ENCODE measurements at regions not wholly inside any gene's neighbourhood (a gene's known extent, or its start where the extent isn't known, plus 50 kb on each side); places are given as distances from the start of the nearest gene placed in this dataset.

DNA sequence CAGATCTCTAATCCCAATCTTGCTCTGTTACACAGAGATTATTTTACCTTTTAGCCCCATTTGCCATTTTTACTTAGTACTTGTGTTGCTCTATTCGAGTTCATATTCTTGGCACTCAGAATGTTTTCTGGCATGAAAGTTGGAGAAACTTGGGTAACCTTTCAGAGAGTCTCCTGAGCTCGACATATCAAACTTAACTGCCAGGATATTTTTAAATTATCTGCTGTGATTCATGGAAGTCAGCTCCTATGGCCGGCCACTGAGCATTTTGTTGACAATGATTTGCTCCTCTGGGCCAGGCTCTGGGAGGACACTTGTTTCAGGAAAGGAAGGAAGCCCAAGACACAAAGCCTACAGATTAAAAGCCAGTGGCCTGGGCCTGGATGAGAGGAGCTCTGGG lies 396.7 kb downstream of the TNS3 start:
- H3K4me2 ChIP-seq (ENCODE audit: insufficient read depth in 1 of 2, low read depth in 2 of 2, low read length in 2 of 2): no peak overlapping the region
- H3K4me1 ChIP-seq (replicated peaks in 1 of 4; ENCODE audit: control insufficient read depth in 3 of 4, insufficient read depth in 4 of 4, low read length in 3 of 4): no peaks in the 10 kb centered on the region
- H3K27ac ChIP-seq (ENCODE audit: low read depth, low read length): no peak overlapping the region
- 86% methylated on average over 3 of the region's 3 CpGs; no CpG with 5 or more reads in 1 of the 2 experiments for WGBS, 2 experiments (ENCODE audit: extremely low coverage in 1 of 2, insufficient coverage in 1 of 2, insufficient read length in 1 of 2, insufficient replicate concordance in 2 of 2, low coverage in 1 of 2, low lambda C conversion rate in 2 of 2, missing lambda C conversion rate in 1 of 2)
- no peak overlapping the region for H2BK15ac ChIP-seq (ENCODE audit: low read length)
- H3K79me2 ChIP-seq (ENCODE audit: control insufficient read depth in 1 of 2, insufficient read depth in 2 of 2, low read length in 2 of 2): no peaks in the 10 kb centered on the region
- no peak overlapping the region for H3K18ac ChIP-seq (ENCODE audit: extremely low read depth, low read length)
- H4K20me1 ChIP-seq (replicated peaks in 1 of 2; ENCODE audit: control insufficient read depth in 1 of 2, insufficient read depth in 2 of 2, low read length in 2 of 2): no peaks in the 10 kb centered on the region
- no peaks in the 10 kb centered on the region for H3K9me3 ChIP-seq (ENCODE audit: insufficient read depth in 2 of 2, low read depth in 1 of 2, low read length in 1 of 2)
- no peak for DNase-seq (ENCODE audit: low read depth in 1 of 2, low spot score in 2 of 2)
- H3K23ac ChIP-seq (ENCODE audit: insufficient read length): no peak overlapping the region
- H2BK12ac ChIP-seq (ENCODE audit: low read depth, low read length): no peak overlapping the region
- H3K23me2 ChIP-seq (ENCODE audit: low read depth, low read length): no peaks in the 10 kb centered on the region
- no peak overlapping the region for H2AFZ ChIP-seq (ENCODE audit: low read length)
- no peak overlapping the region for H3K9ac ChIP-seq (replicated peaks in 1 of 4; ENCODE audit: extremely low read depth in 1 of 4, low read depth in 3 of 4, low read length in 3 of 4)
- no peak overlapping the region for H2AK5ac ChIP-seq (ENCODE audit: low read depth, low read length)
- ChIA-PET CTCF (ENCODE audit: partially characterized antibody) (interaction anchor here (1.9 kb wide), 1 partner anchor 33 kb away, joined by 4 read pairs; no protein-coding TSS in a partner anchor), POLR2A (ENCODE audit: partially characterized antibody) (no interaction called here)
- no peak overlapping the region for H4K8ac ChIP-seq (ENCODE audit: extremely low read depth, insufficient read depth, low read length)
- no peak overlapping the region for H3K56ac ChIP-seq (replicated peaks; ENCODE audit: insufficient read length, low read depth, low read length)
- no peak overlapping the region for H2BK5ac ChIP-seq (ENCODE audit: low read depth, low read length)
- H2BK20ac ChIP-seq (ENCODE audit: low read length): no peak overlapping the region
- H3K4ac ChIP-seq (replicated peaks; ENCODE audit: insufficient read length, low read depth, low read length): no peak overlapping the region
- H3K27me3 ChIP-seq (replicated peaks in 1 of 4; ENCODE audit: control insufficient read depth in 3 of 4, extremely low read depth in 1 of 4, insufficient read depth in 3 of 4, low read length in 3 of 4): no peaks in the 10 kb centered on the region
- no peak for FAIRE-seq
- H2BK120ac ChIP-seq (replicated peaks; ENCODE audit: low read depth, low read length): no peak overlapping the region
- TF ChIP-seq RAD21 (IDR thresholded peaks at IDR 0.05 in 1 of 2, conservative IDR thresholded peaks at IDR 0.05 in 1 of 2; ENCODE audit: low read depth in 2 of 2, low read length in 2 of 2) (no peak), POLR2AphosphoS5 (IDR thresholded peaks at IDR 0.05; ENCODE audit: low read depth, low read length) (no peak), CREB1 (IDR thresholded peaks at IDR 0.05) (no peak), EP300 (IDR thresholded peaks at IDR 0.05; ENCODE audit: borderline replicate concordance in 1 of 2, low read depth in 2 of 2, low read length in 2 of 2) (no peak), TBP (IDR thresholded peaks at IDR 0.05; ENCODE audit: low read depth, low read length) (no peak), BRCA1 (IDR thresholded peaks at IDR 0.05; ENCODE audit: low read depth, low read length) (no peak), RFX5 (IDR thresholded peaks at IDR 0.05; ENCODE audit: borderline replicate concordance, low read depth, low read length) (no peak), NRF1 (IDR thresholded peaks at IDR 0.05; ENCODE audit: low read depth, low read length) (no peak), KDM5A (IDR thresholded peaks at IDR 0.05; ENCODE audit: low read length) (no peak), SRF (IDR thresholded peaks at IDR 0.05; ENCODE audit: low read depth, low read length) (no peak), ZNF274 (IDR thresholded peaks at IDR 0.05; ENCODE audit: borderline replicate concordance, extremely low read depth, low read length) (no peak)
- TF ChIP-seq, protein P1, sequence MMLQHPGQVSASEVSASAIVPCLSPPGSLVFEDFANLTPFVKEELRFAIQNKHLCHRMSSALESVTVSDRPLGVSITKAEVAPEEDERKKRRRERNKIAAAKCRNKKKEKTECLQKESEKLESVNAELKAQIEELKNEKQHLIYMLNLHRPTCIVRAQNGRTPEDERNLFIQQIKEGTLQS (IDR thresholded peaks at IDR 0.05; ENCODE audit: insufficient read depth, low read depth, low read length): no peak
- H4K91ac ChIP-seq (replicated peaks; ENCODE audit: insufficient read length, low read length): no peak overlapping the region
- H3K36me3 ChIP-seq (ENCODE audit: control insufficient read depth in 2 of 4, insufficient read depth in 4 of 4, low read length in 3 of 4): no peaks in the 10 kb centered on the region
- H3K4me3 ChIP-seq (ENCODE audit: extremely low read depth in 1 of 4, insufficient read depth in 2 of 4, low read depth in 3 of 4, low read length in 4 of 4): no peak overlapping the region
- H3K14ac ChIP-seq (ENCODE audit: insufficient read length): no peak overlapping the region
- H4K5ac ChIP-seq (ENCODE audit: insufficient read length, low read depth, low read length): no peak overlapping the region
- H3K79me1 ChIP-seq (ENCODE audit: low read depth, low read length): no peaks in the 10 kb centered on the region

All from H1 (cell line).